HG03103 (cell line): ENCODE measurements at regions not wholly inside any gene's neighbourhood (a gene's known extent, or its start where the extent isn't known, plus 50 kb on each side); places are given as distances from the start of the nearest gene placed in this dataset.
"Not testable (repeated sequence)": the region's sequence is repeated elsewhere in the genome, so short reads cannot be mapped to it uniquely, and the experiment has no call there.

Source experiments
- ATAC-seq: cut with Tn5 transposase; IDR thresholded peaks from one replicate; pipeline ENCODE4 v1.9.1; 2021; ENCODE audit warnings: low read depth; ENCODE audit not compliant: unreplicated experiment

- not testable (repeated sequence) for ATAC-seq
These were observed 205.8 kb downstream of the CCDC74A start for GRCh38 chr2:131733530-131733929.

GRCh38 chr2:131736406-131736805 lies 208.7 kb downstream of the CCDC74A start:
- ATAC-seq, result peak; percentile 98

GRCh38 chr2:131738533-131738932 lies 210.8 kb downstream of the CCDC74A start:
- not testable (repeated sequence) for ATAC-seq

GRCh38 chr2:131738996-131739434 lies 211.3 kb downstream of the CCDC74A start:
- ATAC-seq, result not testable (repeated sequence)

- ATAC-seq, result no peak
These were observed 226.2 kb downstream of the CCDC74A start for GRCh38 chr2:131753640-131754561.

- no peak for ATAC-seq
These were observed 227.4 kb downstream of the CCDC74A start for GRCh38 chr2:131754929-131755720.

GRCh38 chr2:131756141-131756907 lies 228.6 kb downstream of the CCDC74A start:
- ATAC-seq, result no peak

- ATAC-seq, result not testable (repeated sequence)
These were observed 231.3 kb downstream of the CCDC74A start for GRCh38 chr2:131758941-131759340.

- ATAC-seq, result not testable (repeated sequence)
These were observed 247.4 kb downstream of the CCDC74A start for GRCh38 chr2:131774955-131775555.

- not testable (repeated sequence) for ATAC-seq
These were observed 248.3 kb downstream of the CCDC74A start for GRCh38 chr2:131775903-131776506.

GRCh38 chr2:131780446-131780845 lies 252.8 kb downstream of the CCDC74A start:
- not testable (repeated sequence) for ATAC-seq

GRCh38 chr2:131801210-131801744 lies 273.6 kb downstream of the CCDC74A start:
- ATAC-seq, result no peak

GRCh38 chr2:131801745-131802350 lies 274.2 kb downstream of the CCDC74A start:
- peak; percentile 75 for ATAC-seq

- ATAC-seq, result peak; percentile 78
These were observed 274.7 kb downstream of the CCDC74A start for GRCh38 chr2:131802351-131802836.

- not testable (repeated sequence) for ATAC-seq
These were observed 275.5 kb downstream of the CCDC74A start for GRCh38 chr2:131803237-131803636.

GRCh38 chr2:131812605-131813004 lies 284.9 kb downstream of the CCDC74A start:
- ATAC-seq, result not testable (repeated sequence)

GRCh38 chr2:131813378-131813777 lies 285.7 kb downstream of the CCDC74A start:
- not testable (repeated sequence) for ATAC-seq

GRCh38 chr2:131818267-131818973 lies 290.7 kb downstream of the CCDC74A start:
- not testable (repeated sequence) for ATAC-seq
